CD8-positive, alpha-beta memory T cell (primary cell): ENCODE measurements at regions not wholly inside any gene's neighbourhood (a gene's known extent, or its start where the extent isn't known, plus 50 kb on each side); places are given as distances from the start of the nearest gene placed in this dataset.
"Not testable (repeated sequence)": the region's sequence is repeated elsewhere in the genome, so short reads cannot be mapped to it uniquely, and the experiment has no call there.

Experiments used
- CTCF ChIA-PET: fragments of 350-600 bp; sonication (Branson Sonifier 250); formaldehyde crosslinking; loops from one replicate; lab custom pipeline; 2021; ENCODE audit warnings: antibody characterized with exemption; lab: Charles Lee
- POLR2A ChIA-PET: fragments of 350-600 bp; sonication (Branson Sonifier 250); formaldehyde crosslinking; loops from one replicate; lab custom pipeline; 2021; ENCODE audit warnings: antibody characterized with exemption; lab: Charles Lee
- DNase-seq, 5 donors: peaks; one replicate each; pipeline versions ENCODE4 v3.0.0 to v3.0.0-alpha.2; 2020 to 2022; ENCODE audit warnings: mixed read lengths in 1 of 5
- H3K27ac ChIP-seq: one replicate; pipeline ENCODE4 v1.7.0; 2013; ENCODE audit warnings: low read depth, mild to moderate bottlenecking, low read length, moderate library complexity
- H3K27me3 ChIP-seq: 2 replicates; pipeline ENCODE4 v1.7.0; 2013; ENCODE audit warnings: low read length, mild to moderate bottlenecking; ENCODE audit not compliant: insufficient read depth, poor library complexity, severe bottlenecking
- H3K36me3 ChIP-seq: 2 replicates; pipeline ENCODE4 v1.7.0; 2013; ENCODE audit warnings: mild to moderate bottlenecking, low read length, moderate library complexity; ENCODE audit not compliant: insufficient read depth
- H3K4me1 ChIP-seq: 2 replicates; pipeline ENCODE4 v1.7.0; 2013; ENCODE audit warnings: mild to moderate bottlenecking, low read length, moderate library complexity; ENCODE audit not compliant: insufficient read depth
- H3K4me3 ChIP-seq: 2 replicates; pipeline ENCODE4 v1.7.0; 2013; ENCODE audit warnings: mild to moderate bottlenecking, low read length
- H3K9me3 ChIP-seq: 2 replicates; pipeline ENCODE4 v1.7.0; 2013; ENCODE audit warnings: mild to moderate bottlenecking, low read length
- H3K27ac Mint-ChIP-seq, 8 donors: one replicate each; pipeline ENCODE4 v1.8.0; 2020 to 2021; ENCODE audit warnings: mixed read lengths in 8 of 8, mild to moderate bottlenecking in 6 of 8, inconsistent platforms in 3 of 8, moderate library complexity in 3 of 8
- H3K27me3 Mint-ChIP-seq, 2 donors: one replicate each; pipeline ENCODE4 v1.8.0; 2020 to 2021; ENCODE audit warnings: mixed read lengths in 2 of 2, mild to moderate bottlenecking in 1 of 2, moderate library complexity in 1 of 2
- H3K36me3 Mint-ChIP-seq, 3 donors: one replicate each; pipeline ENCODE4 v1.8.0; 2020 to 2021; ENCODE audit warnings: mixed read lengths in 3 of 3, inconsistent platforms in 1 of 3, mild to moderate bottlenecking in 1 of 3
- H3K4me1 Mint-ChIP-seq, 3 donors: one replicate each; pipeline ENCODE4 v1.8.0; 2020 to 2021; ENCODE audit warnings: mixed read lengths in 3 of 3, inconsistent platforms in 1 of 3, mild to moderate bottlenecking in 1 of 3
- H3K4me3 Mint-ChIP-seq, 7 donors: one replicate each; pipeline ENCODE4 v1.8.0; 2020 to 2021; ENCODE audit warnings: mixed read lengths in 7 of 7, mild to moderate bottlenecking in 6 of 7, moderate library complexity in 4 of 7, inconsistent platforms in 2 of 7
- H3K9me3 Mint-ChIP-seq, 5 donors: one replicate each; pipeline ENCODE4 v1.8.0; 2020 to 2022; ENCODE audit warnings: mixed read lengths in 5 of 5, mild to moderate bottlenecking in 3 of 5, moderate library complexity in 2 of 5, inconsistent platforms in 1 of 5

DNA sequence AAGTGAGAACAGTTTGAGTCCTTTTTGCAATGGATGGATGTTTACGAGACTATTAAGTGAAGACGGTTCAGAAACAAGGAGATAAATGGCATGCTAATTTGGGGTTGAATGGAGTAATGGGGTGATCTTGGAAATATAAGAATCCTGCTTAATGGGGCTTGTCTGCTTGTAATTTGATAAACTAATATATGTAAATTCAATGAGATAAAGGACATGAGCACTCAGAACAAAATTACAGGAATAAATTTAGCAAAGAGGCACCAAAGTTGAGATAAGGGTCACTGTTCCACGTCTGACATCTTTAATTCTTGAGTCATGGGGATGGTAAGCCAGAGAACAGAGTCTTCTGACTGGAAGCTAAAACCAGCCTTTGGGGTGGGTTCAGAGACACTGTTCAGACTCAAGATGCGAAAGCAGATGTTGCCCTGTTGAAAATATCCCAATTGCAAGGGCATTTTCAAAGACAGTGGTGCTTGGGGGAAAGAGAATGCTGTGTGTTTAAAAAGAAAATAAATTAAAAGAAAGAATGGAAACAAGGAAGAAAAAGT is 67.8 kb upstream of the CHRNB4 start:
- peaks cover 9% of the 10 kb centered on the region for H3K27me3 ChIP-seq
- Mint-ChIP-seq H3K9me3 (no peaks in the 10 kb centered on the region), H3K27me3 (peaks cover 9 to 59% of the 10 kb centered on the region in 2 donors), H3K4me3 (peak overlapping the region in 1 of 7 donors; percentile 54), H3K36me3 (peaks cover 0 to 10% (median 0%) of the 10 kb centered on the region in 3 donors), H3K4me1 (peaks cover 5 to 7% (median 6%) of the 10 kb centered on the region in 3 donors), H3K27ac (no peak overlapping the region)
- POLR2A ChIA-PET, result no interaction called here
- H3K27ac ChIP-seq, result no peak overlapping the region
- H3K4me1 ChIP-seq, result no peaks in the 10 kb centered on the region
- CTCF ChIA-PET, result interaction anchor here (0.8 to 2.3 kb wide), 3 partner anchors 9 to 87 kb away, joined by 3 to 10 read pairs (median 6); partner anchors contain the start of gene CHRNA3
- no peak for DNase-seq
- no peak overlapping the region for H3K4me3 ChIP-seq
- H3K36me3 ChIP-seq, result no peaks in the 10 kb centered on the region
- no peaks in the 10 kb centered on the region for H3K9me3 ChIP-seq

DNA sequence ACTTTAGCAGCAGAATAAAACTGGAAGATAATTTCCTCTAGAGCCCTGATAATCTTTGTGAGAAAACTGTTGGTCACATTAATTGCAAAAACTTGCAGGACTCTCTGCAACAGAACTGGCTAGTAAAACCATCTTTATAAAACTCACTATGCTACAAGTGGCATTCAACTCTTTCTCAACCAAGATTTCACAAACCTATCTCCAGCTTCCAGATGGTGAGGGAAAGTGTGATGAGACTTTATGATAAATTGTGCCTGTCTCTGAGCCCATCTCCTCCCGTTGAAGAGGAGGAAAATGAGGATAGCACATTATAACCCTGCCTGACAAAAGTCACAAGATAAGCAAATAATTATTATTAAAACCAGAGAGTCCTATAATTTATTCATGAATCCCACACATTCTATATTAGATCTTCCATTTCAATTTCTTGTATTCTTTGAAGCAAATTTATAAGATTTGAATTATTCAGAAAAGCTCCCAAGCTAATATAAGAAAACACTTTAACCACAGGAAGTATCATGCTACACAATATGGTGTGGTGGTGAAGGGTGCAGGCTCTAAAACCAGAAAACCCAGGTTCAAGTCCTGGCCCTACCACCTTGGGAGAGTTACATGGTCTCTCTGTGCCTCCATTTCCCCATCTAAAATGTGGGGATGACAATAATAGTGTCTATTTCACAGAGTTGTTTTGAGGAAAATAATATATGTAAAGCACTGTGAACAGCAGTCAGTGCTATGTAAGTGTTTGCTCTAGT is 65.6 kb upstream of the CHRNB4 start:
- H3K27me3 ChIP-seq, H3K9me3 Mint-ChIP-seq, DNase-seq, CTCF ChIA-PET, H3K36me3 ChIP-seq, H3K4me3 Mint-ChIP-seq, H3K27ac ChIP-seq, H3K4me3 ChIP-seq, POLR2A ChIA-PET, H3K4me1 ChIP-seq, H3K27ac Mint-ChIP-seq, H3K4me1 Mint-ChIP-seq, H3K9me3 ChIP-seq: not testable (repeated sequence)
- H3K27me3 Mint-ChIP-seq, result peaks cover 9 to 70% of the 10 kb centered on the region in 2 donors
- H3K36me3 Mint-ChIP-seq, result peaks cover 0 to 13% (median 0%) of the 10 kb centered on the region in 3 donors

DNA sequence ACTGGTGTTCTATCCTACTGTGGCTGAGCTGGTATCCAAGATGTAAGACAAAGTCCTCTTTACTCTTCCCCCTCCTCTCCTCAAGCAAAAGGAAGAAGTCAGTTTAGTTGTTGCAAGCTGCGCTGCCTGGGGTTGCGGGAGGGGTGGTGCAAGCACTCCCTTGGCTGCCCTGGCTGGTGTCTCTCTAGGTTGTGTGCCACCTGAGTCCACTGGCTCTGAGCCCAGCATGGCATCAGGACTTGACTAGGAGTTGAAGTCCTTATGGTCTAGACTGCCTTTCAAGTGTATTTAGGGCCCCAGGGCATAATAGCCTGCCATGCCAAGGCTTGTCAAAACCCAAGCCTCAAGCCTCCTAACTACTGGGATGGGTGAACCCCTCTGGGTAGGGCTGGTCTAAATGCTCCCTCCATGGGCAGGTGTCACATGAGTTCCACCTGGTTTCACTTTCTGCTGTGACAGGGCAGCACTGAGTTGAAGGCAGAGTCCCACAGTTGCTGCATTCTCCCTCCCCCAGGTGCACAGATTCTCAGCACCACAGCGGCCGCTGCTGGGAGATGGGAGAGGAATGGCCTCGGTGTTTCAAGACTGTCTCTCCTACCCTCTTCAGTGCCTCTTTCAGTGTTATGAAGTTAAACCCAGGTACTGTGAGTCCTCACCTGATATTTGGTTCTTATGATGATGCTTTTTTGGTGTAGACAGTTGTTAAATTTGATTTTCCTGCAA is 62.5 kb upstream of the CHRNB4 start:
- H3K36me3 ChIP-seq, H3K27ac Mint-ChIP-seq, H3K27me3 ChIP-seq, H3K4me3 ChIP-seq, H3K4me1 ChIP-seq, H3K4me3 Mint-ChIP-seq, CTCF ChIA-PET, DNase-seq, H3K9me3 Mint-ChIP-seq, H3K4me1 Mint-ChIP-seq, POLR2A ChIA-PET, H3K27ac ChIP-seq, H3K9me3 ChIP-seq: not testable (repeated sequence)
- Mint-ChIP-seq H3K27me3 (peaks cover 9 to 59% of the 10 kb centered on the region in 2 donors), H3K36me3 (peaks cover 0 to 13% (median 0%) of the 10 kb centered on the region in 3 donors)

DNA sequence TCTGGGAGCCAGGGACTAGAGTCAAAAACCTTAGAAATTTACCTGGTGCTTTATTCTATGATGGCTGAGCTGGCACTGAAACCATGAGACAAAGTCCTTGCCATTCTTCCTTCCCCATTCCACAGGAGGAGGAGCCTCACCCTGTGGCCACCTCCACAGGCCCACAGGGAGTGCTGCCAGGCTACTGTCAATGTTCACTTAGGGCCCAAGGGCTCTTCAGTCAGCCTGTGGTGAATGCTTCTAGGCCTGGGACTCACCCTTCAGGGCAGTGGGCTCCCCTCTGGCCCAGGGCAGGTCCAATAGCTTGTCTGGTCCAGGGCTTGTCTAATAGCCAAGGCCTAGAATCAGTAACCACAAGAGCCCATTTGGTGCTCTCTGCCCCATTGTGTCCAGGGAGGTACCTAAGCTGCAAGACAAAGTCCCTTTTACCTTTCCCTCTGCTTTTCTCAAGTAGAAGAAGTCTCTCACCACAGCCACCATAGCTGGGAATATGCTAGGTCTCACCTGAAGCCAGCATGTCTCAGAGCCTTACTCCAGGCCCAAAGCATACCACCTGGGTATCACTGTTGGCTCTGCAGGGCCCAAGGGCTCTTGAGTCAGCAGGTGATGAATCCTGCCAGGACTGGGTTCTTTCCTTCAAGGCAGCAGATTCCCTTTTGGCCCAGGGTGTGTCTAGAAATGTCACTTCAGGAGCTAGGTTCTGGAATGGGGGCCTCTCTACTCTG is 61.8 kb upstream of the CHRNB4 start:
- peaks cover 7 to 54% of the 10 kb centered on the region in 2 donors for H3K27me3 Mint-ChIP-seq
- no peak for DNase-seq
- no peaks in the 10 kb centered on the region for H3K9me3 Mint-ChIP-seq
- Histone ChIP-seq H3K4me1 (no peaks in the 10 kb centered on the region), H3K27ac (no peak overlapping the region), H3K36me3 (no peaks in the 10 kb centered on the region), H3K9me3 (no peaks in the 10 kb centered on the region), H3K27me3 (peaks cover 6% of the 10 kb centered on the region), H3K4me3 (no peak overlapping the region)
- ChIA-PET POLR2A (no interaction called here), CTCF (no interaction called here)
- H3K27ac Mint-ChIP-seq, result no peak overlapping the region
- H3K4me3 Mint-ChIP-seq, result no peak overlapping the region
- peaks cover 0 to 13% (median 0%) of the 10 kb centered on the region in 3 donors for H3K36me3 Mint-ChIP-seq
- H3K4me1 Mint-ChIP-seq, result no peaks in the 10 kb centered on the region

DNA sequence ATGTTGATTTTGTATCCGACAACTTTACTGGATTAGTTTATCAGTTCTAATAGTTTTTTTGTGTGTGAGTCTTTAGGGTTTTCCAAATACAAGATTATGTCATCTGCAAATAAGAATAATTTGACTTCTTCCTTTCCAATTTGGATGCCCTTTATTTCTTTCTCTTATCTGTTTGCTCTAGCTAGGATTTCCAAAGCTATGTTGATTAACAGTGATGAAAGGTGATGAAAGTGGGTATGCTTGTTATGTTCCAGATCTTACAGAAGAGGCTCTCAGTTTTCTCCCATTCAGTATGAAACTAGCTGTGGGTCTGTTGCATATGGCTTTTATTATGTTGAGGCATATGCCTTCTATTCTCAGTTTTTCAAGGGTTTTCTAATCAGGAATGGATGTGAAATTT is 56.4 kb upstream of the CHRNB4 start:
- CTCF ChIA-PET, result interaction anchor here (1.0 to 1.5 kb wide), 2 partner anchors 11 to 78 kb away, joined by 3 read pairs; no protein-coding TSS in a partner anchor
- DNase-seq, result no peak
- POLR2A ChIA-PET, result no interaction called here
- Histone ChIP-seq H3K9me3 (no peaks in the 10 kb centered on the region), H3K27ac (no peak overlapping the region), H3K27me3 (no peaks in the 10 kb centered on the region), H3K36me3 (no peaks in the 10 kb centered on the region), H3K4me3 (no peak overlapping the region), H3K4me1 (no peaks in the 10 kb centered on the region)
- Mint-ChIP-seq H3K36me3 (peaks cover 0 to 3% (median 0%) of the 10 kb centered on the region in 3 donors), H3K9me3 (no peaks in the 10 kb centered on the region), H3K27ac (no peak overlapping the region), H3K4me1 (no peaks in the 10 kb centered on the region), H3K4me3 (no peak overlapping the region), H3K27me3 (peaks cover 5 to 14% of the 10 kb centered on the region in 2 donors)

DNA sequence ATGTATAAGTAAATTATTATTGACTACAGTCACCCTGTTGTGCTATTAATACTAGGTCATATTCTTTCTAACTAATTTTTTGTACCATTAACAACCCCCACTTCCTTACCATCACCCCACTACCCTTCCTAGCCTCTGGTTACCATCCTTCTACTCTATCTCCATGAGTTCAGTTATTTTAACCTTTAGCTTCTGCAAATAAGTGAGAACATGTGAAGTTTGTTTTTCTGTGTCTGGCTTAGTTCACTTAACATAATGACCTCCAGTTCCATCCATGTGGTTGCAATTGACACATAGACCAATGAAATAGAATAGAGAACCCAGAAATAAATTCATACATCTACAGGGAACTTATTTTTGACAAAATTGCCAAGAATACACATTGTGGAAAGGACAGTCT is 55.4 kb upstream of the CHRNB4 start:
- H3K4me1 Mint-ChIP-seq, result no peaks in the 10 kb centered on the region
- H3K4me3 Mint-ChIP-seq, result no peak overlapping the region
- H3K36me3 ChIP-seq, result no peaks in the 10 kb centered on the region
- no peaks in the 10 kb centered on the region for H3K9me3 Mint-ChIP-seq
- H3K4me1 ChIP-seq, result no peaks in the 10 kb centered on the region
- H3K27ac ChIP-seq, result no peak overlapping the region
- H3K4me3 ChIP-seq, result no peak overlapping the region
- CTCF ChIA-PET, result interaction anchor here (1.0 to 1.5 kb wide), 2 partner anchors 12 to 77 kb away, joined by 3 read pairs; no protein-coding TSS in a partner anchor
- no peaks in the 10 kb centered on the region for H3K9me3 ChIP-seq
- H3K27me3 ChIP-seq, result no peaks in the 10 kb centered on the region
- DNase-seq, result no peak
- H3K36me3 Mint-ChIP-seq, result no peaks in the 10 kb centered on the region
- peaks cover 5 to 9% of the 10 kb centered on the region in 2 donors for H3K27me3 Mint-ChIP-seq
- H3K27ac Mint-ChIP-seq, result no peak overlapping the region
- POLR2A ChIA-PET, result no interaction called here

DNA sequence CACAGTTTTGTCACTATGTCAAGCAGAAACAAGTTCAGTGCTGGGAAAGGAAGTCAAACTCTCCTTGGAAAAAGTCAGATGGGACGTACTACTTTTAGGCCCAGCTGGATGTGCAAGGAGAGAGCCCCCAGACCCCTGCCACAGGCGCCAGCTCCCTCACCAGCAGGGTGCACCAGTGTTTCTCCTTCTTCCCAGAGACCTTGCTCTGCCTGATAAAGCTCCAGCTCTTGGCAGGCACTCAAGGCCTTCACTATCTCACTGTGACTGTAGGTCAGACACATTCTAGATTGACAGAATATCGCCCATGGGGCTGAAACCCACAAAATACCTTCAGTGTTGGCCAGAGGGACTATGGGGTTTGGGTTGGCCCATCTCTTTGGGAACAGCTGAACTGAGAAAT is 54.8 kb upstream of the CHRNB4 start:
- CTCF ChIA-PET, result interaction anchor here (1.5 kb wide), 1 partner anchor 77 kb away, joined by 3 read pairs; no protein-coding TSS in a partner anchor
- Histone ChIP-seq H3K4me3 (no peak overlapping the region), H3K27me3 (no peaks in the 10 kb centered on the region), H3K9me3 (no peaks in the 10 kb centered on the region), H3K36me3 (no peaks in the 10 kb centered on the region), H3K27ac (no peak overlapping the region), H3K4me1 (no peaks in the 10 kb centered on the region)
- Mint-ChIP-seq H3K27ac (no peak overlapping the region), H3K4me3 (no peak overlapping the region), H3K9me3 (no peaks in the 10 kb centered on the region), H3K36me3 (no peaks in the 10 kb centered on the region), H3K27me3 (peaks cover 3 to 7% of the 10 kb centered on the region in 2 donors), H3K4me1 (no peaks in the 10 kb centered on the region)
- POLR2A ChIA-PET, result no interaction called here
- no peak for DNase-seq
